Suprapubic skin (tissue), 4 donors: ENCODE measurements at regions not wholly inside any gene's neighbourhood (a gene's known extent, or its start where the extent isn't known, plus 50 kb on each side); places are given as distances from the start of the nearest gene placed in this dataset.

Experiments used
- DNase-seq, 2 donors: peaks; one replicate each; pipeline ENCODE4 v3.0.0-alpha.2; 2019; ENCODE audit warnings: low spot score in 2 of 2
- H3K27ac ChIP-seq: fragments of 200-600 bp; sonication (generic); one replicate; pipeline ENCODE4 v1.5.1; 2019
- H3K27me3 ChIP-seq: fragments of 200-600 bp; sonication (generic); one replicate; pipeline ENCODE4 v1.5.1; 2019
- H3K36me3 ChIP-seq: fragments of 200-600 bp; sonication (generic); one replicate; pipeline ENCODE4 v1.5.1; 2019
- H3K4me1 ChIP-seq: fragments of 200-600 bp; sonication (generic); one replicate; pipeline ENCODE4 v1.5.1; 2019
- H3K4me3 ChIP-seq: fragments of 200-600 bp; sonication (generic); one replicate; pipeline ENCODE4 v1.5.1; 2019; ENCODE audit warnings: mild to moderate bottlenecking
- H3K9me3 ChIP-seq: fragments of 200-600 bp; sonication (generic); one replicate; pipeline ENCODE4 v1.5.1; 2019
- EP300 ChIP-seq: sonication (generic); formaldehyde crosslinking; IDR thresholded peaks from one replicate; pipeline ENCODE4 v1.6.1; 2017; ENCODE audit warnings: antibody characterized with exemption
- POLR2A ChIP-seq, 2 donors: fragments of 450-650 bp; IDR thresholded peaks; one replicate each; pipeline ENCODE4 v1.6.1; 2017; ENCODE audit warnings: antibody characterized with exemption in 2 of 2, mild to moderate bottlenecking in 2 of 2, moderate library complexity in 2 of 2
- POLR2AphosphoS5 ChIP-seq, 3 donors: sonication (generic); formaldehyde crosslinking; IDR thresholded peaks; one replicate each; pipeline ENCODE4 v1.6.1; 2017; ENCODE audit warnings: antibody characterized with exemption in 3 of 3
- WGBS: methylation state at CpG from one replicate; pipeline ENCODE4 v1.1.5; 2018; 5-methylcytosine and 5-hydroxymethylcytosine counted together
- TF ChIP-seq, protein P1 (sequence below), 2 donors: fragments of 200-600 bp in 1 of 2; fragments of 450-650 bp in 1 of 2; sonication (generic) in 1 of 2; IDR thresholded peaks; one replicate each; pipeline ENCODE4 v1.5.1; 2016 to 2019; ENCODE audit warnings: antibody characterized with exemption in 2 of 2, mild to moderate bottlenecking in 1 of 2, moderate library complexity in 1 of 2

DNA sequence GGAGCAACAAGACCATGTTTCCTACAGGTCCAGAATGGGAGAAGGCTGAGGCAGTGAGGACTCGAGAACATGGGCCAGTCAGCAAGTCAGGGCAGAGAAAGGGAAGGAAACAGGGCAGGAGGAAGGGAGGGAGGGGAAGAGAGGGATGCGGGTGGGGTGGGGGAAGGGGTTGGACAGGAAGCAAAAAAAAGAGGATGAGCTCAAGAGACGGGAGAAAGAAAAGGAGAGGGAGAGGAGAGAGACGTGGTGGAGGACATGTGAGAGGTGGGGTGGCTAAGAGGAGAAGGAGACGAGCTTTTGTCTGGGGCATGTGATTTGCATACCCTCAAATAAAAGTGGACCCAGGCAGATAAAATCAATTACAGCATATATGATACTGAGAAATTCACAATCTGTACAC lies 389.5 kb upstream of the B3GAT1 start:
- WGBS: 2% methylated on average over 5 of the region's 5 CpGs

DNA sequence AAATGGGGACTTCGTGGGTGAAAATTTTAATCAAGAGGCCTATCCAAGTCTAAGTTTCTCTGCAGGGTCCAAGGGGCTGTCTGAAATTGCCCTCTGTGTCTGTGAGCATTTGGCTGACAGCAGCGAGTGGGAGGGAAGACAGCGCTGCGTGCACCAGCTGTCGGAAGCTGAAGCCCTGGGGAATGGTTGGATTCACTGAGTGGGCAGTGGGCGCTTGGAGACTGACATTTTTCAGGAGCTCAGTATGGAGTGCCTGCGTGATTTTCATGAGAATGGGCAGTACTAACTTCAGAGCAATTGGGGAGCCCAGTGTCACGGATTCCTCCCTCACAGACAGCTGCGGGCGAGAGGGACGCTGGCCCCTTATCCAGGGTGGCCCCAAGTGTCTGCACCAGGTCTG lies 388.8 kb upstream of the B3GAT1 start:
- TF ChIP-seq EP300 (no peak), POLR2AphosphoS5 (IDR thresholded peaks at IDR 0.05) (no peak), POLR2A (IDR thresholded peaks at IDR 0.05) (no peak)
- TF ChIP-seq, protein P1, sequence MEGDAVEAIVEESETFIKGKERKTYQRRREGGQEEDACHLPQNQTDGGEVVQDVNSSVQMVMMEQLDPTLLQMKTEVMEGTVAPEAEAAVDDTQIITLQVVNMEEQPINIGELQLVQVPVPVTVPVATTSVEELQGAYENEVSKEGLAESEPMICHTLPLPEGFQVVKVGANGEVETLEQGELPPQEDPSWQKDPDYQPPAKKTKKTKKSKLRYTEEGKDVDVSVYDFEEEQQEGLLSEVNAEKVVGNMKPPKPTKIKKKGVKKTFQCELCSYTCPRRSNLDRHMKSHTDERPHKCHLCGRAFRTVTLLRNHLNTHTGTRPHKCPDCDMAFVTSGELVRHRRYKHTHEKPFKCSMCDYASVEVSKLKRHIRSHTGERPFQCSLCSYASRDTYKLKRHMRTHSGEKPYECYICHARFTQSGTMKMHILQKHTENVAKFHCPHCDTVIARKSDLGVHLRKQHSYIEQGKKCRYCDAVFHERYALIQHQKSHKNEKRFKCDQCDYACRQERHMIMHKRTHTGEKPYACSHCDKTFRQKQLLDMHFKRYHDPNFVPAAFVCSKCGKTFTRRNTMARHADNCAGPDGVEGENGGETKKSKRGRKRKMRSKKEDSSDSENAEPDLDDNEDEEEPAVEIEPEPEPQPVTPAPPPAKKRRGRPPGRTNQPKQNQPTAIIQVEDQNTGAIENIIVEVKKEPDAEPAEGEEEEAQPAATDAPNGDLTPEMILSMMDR (IDR thresholded peaks at IDR 0.05): no peak
- peaks cover 5% of the 10 kb centered on the region for H3K4me1 ChIP-seq
- H3K9me3 ChIP-seq: no peaks in the 10 kb centered on the region
- H3K27me3 ChIP-seq: peaks cover 23% of the 10 kb centered on the region
- no peak overlapping the region for H3K27ac ChIP-seq
- no peaks in the 10 kb centered on the region for H3K36me3 ChIP-seq
- no peak for DNase-seq
- 57% methylated on average over 11 of the region's 11 CpGs for WGBS
- no peak overlapping the region for H3K4me3 ChIP-seq

More for the DNA sequence above, 389.5 kb upstream of the B3GAT1 start:
- H3K36me3 ChIP-seq: no peaks in the 10 kb centered on the region
- H3K27ac ChIP-seq: no peak overlapping the region
- TF ChIP-seq POLR2AphosphoS5 (IDR thresholded peaks at IDR 0.05) (no peak), EP300 (no peak)
- TF ChIP-seq, protein P1 (IDR thresholded peaks at IDR 0.05): no peak
- H3K9me3 ChIP-seq: no peaks in the 10 kb centered on the region
- peaks cover 19% of the 10 kb centered on the region for H3K27me3 ChIP-seq
- DNase-seq: no peak
- no peak overlapping the region for H3K4me3 ChIP-seq
- H3K4me1 ChIP-seq: peaks cover 5% of the 10 kb centered on the region

DNA sequence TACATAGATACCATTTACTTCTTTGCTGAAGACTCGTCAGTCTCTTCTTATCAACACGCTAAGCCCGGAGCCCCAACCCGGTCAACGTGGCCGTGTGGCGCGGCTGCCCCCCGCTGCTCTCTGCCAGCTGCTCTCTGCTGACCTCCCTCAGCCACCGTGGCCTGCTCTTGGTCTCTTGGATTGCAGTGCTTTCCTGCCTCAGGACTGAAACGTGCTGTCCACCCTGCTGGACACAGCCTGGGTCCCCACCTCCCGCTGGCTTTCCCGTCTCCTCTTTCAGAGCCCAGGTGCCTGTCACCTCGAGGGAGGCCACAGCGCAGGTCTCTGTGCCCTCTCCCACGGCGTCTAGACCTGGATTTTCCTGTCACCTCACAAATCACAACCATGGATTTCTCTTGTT lies 388.1 kb upstream of the B3GAT1 start:
- DNase-seq: no peak
- Histone ChIP-seq H3K27me3 (peaks cover 23% of the 10 kb centered on the region), H3K4me1 (peaks cover 5% of the 10 kb centered on the region), H3K9me3 (no peaks in the 10 kb centered on the region), H3K36me3 (no peaks in the 10 kb centered on the region), H3K27ac (no peak overlapping the region), H3K4me3 (no peak overlapping the region)
- WGBS: 79% methylated on average over 17 of the region's 17 CpGs
- TF ChIP-seq EP300 (no peak), POLR2AphosphoS5 (IDR thresholded peaks at IDR 0.05) (no peak), POLR2A (IDR thresholded peaks at IDR 0.05) (no peak)
- TF ChIP-seq, protein P1 (IDR thresholded peaks at IDR 0.05): no peak

DNA sequence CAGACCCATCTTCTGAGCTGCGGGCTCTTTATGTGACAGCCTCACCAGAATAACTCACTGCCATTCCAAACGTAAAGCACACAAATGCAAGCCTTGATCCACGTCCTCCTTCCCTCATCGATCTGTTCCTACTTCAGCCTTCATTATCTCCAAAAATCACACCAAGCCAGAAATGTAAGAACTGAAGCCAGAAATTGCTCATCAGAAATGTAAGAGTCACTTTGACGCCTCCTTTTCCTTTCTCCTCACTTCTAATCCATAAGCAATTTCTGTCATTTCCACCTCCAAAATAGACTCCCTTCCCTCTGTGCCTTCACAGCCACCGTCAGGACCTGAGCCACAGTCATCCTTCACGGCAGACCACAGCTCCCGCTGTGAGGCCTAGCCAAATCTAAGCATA lies 387.3 kb upstream of the B3GAT1 start:
- no peak overlapping the region for H3K27ac ChIP-seq
- 87% methylated on average over 8 of the region's 8 CpGs for WGBS
- no peak for DNase-seq

DNA sequence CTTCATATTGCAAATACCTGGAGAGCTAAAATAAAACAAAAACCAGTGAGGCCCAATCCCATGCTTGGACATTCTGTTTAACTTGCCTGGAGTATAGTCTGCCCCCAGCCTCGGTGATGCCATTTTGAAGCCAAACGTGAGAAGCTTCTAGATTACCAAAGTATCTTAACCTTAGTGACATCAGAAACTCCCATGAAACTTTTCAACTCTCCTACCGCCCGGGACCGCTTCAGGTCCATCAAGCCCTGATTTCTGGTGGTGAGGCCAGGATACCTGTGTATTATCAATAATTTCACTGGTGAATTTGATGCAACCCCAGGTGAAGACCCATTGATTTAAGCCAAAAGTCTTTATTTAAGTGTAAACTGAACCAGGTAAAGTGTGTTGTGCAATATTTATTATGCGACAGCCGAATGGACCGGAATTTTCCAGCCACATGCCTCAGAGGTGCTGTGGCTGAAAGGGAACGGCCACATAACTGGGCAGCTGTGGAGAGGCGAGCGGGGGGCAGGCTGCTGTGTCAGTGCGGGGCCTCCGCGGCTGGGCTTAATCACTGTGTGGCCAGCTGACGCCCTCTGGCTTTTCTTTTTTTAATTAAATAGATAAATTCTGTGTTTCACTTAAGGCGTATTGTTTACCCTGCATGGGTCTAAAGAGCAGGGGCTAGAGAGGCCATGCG lies 385.5 kb upstream of the B3GAT1 start:
- 89% methylated on average over 17 of the region's 17 CpGs for WGBS
- no peak overlapping the region for H3K4me3 ChIP-seq
- peaks cover 5% of the 10 kb centered on the region for H3K4me1 ChIP-seq
- no peak overlapping the region for H3K27ac ChIP-seq
- H3K36me3 ChIP-seq: no peaks in the 10 kb centered on the region
- H3K9me3 ChIP-seq: no peaks in the 10 kb centered on the region
- H3K27me3 ChIP-seq: peaks cover 28% of the 10 kb centered on the region
- TF ChIP-seq POLR2A (IDR thresholded peaks at IDR 0.05) (no peak), EP300 (no peak), POLR2AphosphoS5 (IDR thresholded peaks at IDR 0.05) (no peak)
- TF ChIP-seq, protein P1 (IDR thresholded peaks at IDR 0.05): no peak
- no peak for DNase-seq

More for the DNA sequence above, 387.3 kb upstream of the B3GAT1 start:
- TF ChIP-seq POLR2A (IDR thresholded peaks at IDR 0.05) (no peak), POLR2AphosphoS5 (IDR thresholded peaks at IDR 0.05) (no peak), EP300 (no peak)
- TF ChIP-seq, protein P1 (IDR thresholded peaks at IDR 0.05): no peak
- Histone ChIP-seq H3K4me1 (peaks cover 5% of the 10 kb centered on the region), H3K4me3 (no peak overlapping the region), H3K36me3 (no peaks in the 10 kb centered on the region), H3K9me3 (no peaks in the 10 kb centered on the region), H3K27me3 (peaks cover 26% of the 10 kb centered on the region)
